ENCODE measurements at regions not wholly inside any gene's neighbourhood (a gene's known extent, or its start where the extent isn't known, plus 50 kb on each side); places are given as distances from the start of the nearest gene placed in this dataset.

- no peak for TF ChIP-seq CTCF (IDR thresholded peaks at IDR 0.05 in 2 of 3, conservative IDR thresholded peaks at IDR 0.05 in 1 of 3; ENCODE audit: borderline replicate concordance in 1 of 3, insufficient read depth in 1 of 3, low read depth in 2 of 3, low read length in 2 of 3)
- no peak for TF ChIP-seq JUND (IDR thresholded peaks at IDR 0.05)
- TF ChIP-seq EGR1 (IDR thresholded peaks at IDR 0.05; ENCODE audit: low read depth), result no peak
- no peak for TF ChIP-seq POLR2A (IDR thresholded peaks at IDR 0.05; ENCODE audit: borderline replicate concordance, extremely low read depth, insufficient read depth, insufficient read length)
- no peak for TF ChIP-seq SIN3A (IDR thresholded peaks at IDR 0.05; ENCODE audit: low read depth)
- TF ChIP-seq ELF1 (IDR thresholded peaks at IDR 0.05; ENCODE audit: borderline replicate concordance, low read depth), result no peak
- TF ChIP-seq CEBPB (IDR thresholded peaks at IDR 0.05; ENCODE audit: low read depth), result no peak
These were observed 72.0 kb upstream of the MSX1 start for GRCh38 chr4:4787421-4787820.
